Keratinocyte (primary cell): ENCODE measurements at regions not wholly inside any gene's neighbourhood (a gene's known extent, or its start where the extent isn't known, plus 50 kb on each side); places are given as distances from the start of the nearest gene placed in this dataset.

Experiments used
- EZH2 ChIP-seq: IDR thresholded peaks from one replicate; pipeline ENCODE4 v1.6.1; 2012; ENCODE audit warnings: inconsistent platforms, mild to moderate bottlenecking, low read length, moderate library complexity
- TF ChIP-seq, protein P1 (sequence below), 3 experiments: IDR thresholded peaks in 1 of 3; conservative IDR thresholded peaks in 1 of 3; optimal IDR thresholded peaks in 1 of 3; 2 replicates in 2 of 3; 3 replicates in 1 of 3; pipeline versions ENCODE3 to v1.5.1; 2011; ENCODE audit warnings: low read length in 3 of 3, mild to moderate bottlenecking in 3 of 3, moderate library complexity in 2 of 3, control low read depth in 1 of 3, inconsistent platforms in 1 of 3; ENCODE audit not compliant: insufficient read depth in 2 of 3; ENCODE audit errors: extremely low read depth in 1 of 3

DNA sequence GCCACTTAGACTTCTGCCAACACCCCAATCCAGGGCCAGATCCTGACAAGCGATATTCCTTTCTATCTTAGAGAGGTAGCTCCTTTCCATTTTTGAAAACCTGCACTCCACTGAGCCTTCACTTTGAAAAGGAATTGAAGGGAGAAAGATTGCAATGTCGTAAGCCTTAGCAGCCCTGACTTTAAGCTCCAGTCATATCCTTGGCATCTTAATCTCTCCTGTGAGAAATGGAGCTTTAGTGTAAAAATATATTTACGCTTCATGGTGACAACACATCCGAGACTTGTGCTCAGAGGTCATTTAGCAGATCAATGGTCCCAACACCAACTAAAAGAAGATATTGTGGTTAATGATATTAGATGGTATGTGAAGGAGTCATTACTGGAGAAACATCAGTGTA is 235.8 kb upstream of the MEX3C start:
- TF ChIP-seq, protein P1, sequence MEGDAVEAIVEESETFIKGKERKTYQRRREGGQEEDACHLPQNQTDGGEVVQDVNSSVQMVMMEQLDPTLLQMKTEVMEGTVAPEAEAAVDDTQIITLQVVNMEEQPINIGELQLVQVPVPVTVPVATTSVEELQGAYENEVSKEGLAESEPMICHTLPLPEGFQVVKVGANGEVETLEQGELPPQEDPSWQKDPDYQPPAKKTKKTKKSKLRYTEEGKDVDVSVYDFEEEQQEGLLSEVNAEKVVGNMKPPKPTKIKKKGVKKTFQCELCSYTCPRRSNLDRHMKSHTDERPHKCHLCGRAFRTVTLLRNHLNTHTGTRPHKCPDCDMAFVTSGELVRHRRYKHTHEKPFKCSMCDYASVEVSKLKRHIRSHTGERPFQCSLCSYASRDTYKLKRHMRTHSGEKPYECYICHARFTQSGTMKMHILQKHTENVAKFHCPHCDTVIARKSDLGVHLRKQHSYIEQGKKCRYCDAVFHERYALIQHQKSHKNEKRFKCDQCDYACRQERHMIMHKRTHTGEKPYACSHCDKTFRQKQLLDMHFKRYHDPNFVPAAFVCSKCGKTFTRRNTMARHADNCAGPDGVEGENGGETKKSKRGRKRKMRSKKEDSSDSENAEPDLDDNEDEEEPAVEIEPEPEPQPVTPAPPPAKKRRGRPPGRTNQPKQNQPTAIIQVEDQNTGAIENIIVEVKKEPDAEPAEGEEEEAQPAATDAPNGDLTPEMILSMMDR (optimal IDR thresholded peaks at IDR 0.05 in 1 of 3, IDR thresholded peaks at IDR 0.05 in 1 of 3, conservative IDR thresholded peaks at IDR 0.05 in 1 of 3; ENCODE audit: extremely low read depth in 1 of 3, insufficient read depth in 2 of 3, low read length in 3 of 3): no peak
- no peak for TF ChIP-seq EZH2
